Stimulated activated CD8-positive, alpha-beta memory T cell treated with anti-CD3 and anti-CD28 coated beads, Interleukin-15, amount 100 ng/mL, for 24 hours (primary cell): ENCODE measurements at regions not wholly inside any gene's neighbourhood (a gene's known extent, or its start where the extent isn't known, plus 50 kb on each side); places are given as distances from the start of the nearest gene placed in this dataset.
"Not testable (repeated sequence)": the region's sequence is repeated elsewhere in the genome, so short reads cannot be mapped to it uniquely, and the experiment has no call there.

Source experiments
- DNase-seq: peaks from one replicate; pipeline ENCODE4 v3.0.0-alpha.2; 2020; ENCODE audit warnings: low read depth

DNA sequence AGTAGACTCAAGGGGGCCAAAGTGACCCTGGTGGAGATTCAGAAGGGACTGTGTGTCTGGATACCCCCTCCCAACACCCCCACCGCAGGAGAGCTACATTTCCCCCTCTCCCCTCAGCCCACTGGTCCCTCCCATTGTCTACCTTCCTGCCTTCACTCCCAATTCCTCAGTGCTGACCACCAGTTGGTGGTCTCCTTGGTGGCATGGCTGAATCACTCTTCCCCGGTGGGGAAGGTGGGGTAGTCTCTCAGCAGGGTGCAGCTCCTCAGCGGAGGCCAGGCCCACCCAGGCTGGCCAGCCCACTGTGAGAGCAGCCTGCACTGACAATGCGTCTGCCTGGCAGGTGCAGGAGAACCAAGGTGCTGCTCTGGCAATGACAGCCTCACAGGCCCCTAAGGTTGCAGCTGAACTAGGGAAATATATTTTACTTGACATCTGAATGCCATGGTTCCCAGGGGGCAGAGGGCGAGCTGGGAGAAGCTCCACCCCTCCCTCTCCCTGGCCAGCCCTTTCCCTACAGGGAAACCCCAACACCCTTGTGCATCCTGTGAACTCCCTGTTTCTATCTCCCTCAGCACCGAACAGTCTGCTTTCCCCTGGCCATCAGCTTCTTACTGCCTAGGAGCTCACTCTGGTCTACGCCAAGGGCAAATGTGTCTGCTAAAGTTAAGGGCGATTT lies 62.6 kb upstream of the PAX8 start:
- no peak for DNase-seq

GRCh38 chr2:113337809-113338208 lies 59.1 kb upstream of the PAX8 start:
- DNase-seq, result no peak

GRCh38 chr2:113336040-113336439 lies 57.3 kb upstream of the PAX8 start:
- not testable (repeated sequence) for DNase-seq

DNA sequence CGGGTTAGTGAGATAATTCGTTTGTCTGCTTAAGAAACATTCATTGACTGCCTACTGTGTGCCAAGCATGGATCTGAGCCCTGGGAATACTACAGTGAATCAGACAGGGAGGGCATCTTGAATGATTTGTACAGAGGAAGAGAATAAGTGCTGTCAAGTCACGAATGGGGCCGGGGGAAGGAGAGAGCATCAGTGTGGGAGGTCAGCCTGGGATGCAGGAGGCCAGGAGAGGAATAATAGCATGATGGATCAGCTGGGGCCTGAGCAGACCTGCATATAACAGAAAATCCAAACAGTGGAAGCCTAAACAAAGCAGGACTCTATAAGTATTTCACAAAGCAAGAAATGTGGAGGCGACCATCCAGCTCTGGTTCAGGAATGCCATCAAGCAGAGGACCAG lies 55.4 kb upstream of the PAX8 start:
- no peak for DNase-seq

- not testable (repeated sequence) for DNase-seq
Observed at GRCh38 chr2:113333735-113334134, 55.0 kb upstream of the PAX8 start.

DNA sequence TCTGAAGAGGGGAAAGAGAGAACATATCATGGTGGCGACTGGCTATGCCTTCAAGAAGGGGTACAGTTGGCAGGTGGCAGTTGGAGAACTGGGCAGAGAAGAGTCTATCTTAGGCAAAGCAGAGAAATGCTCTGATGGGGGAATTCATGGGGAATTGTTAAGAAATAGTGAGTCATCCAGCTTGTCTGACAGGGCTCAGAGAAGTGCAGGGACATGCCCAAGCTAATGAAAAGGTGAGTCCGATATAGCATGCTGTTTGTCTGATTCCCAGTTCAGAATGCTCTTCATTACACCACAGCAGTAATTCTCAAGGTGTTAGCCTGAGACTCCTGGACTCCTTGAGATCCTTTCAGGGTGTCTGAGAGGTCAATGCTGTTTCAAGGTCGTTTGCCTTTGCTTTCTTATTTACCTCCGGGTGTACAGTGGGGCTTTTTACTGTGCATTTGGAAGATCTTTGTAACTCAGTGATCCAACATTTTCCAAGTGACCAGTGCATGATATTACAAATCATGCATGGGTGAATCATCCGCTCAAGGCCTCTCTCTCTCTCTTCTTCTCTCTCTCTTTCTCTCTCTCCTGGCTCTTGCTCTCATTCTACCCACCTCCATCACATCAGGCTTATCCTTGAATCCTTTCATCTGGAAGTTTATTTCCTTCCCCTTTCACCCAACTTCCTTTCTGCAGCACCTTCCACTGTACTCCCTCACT lies 51.5 kb upstream of the PAX8 start:
- not testable (repeated sequence) for DNase-seq

GRCh38 chr2:113328973-113329372 lies 50.3 kb upstream of the PAX8 start:
- DNase-seq, result not testable (repeated sequence)

- not testable (repeated sequence) for DNase-seq
Observed at GRCh38 chr2:113328572-113328971, 49.9 kb upstream of the PAX8 start.
